ENCODE measurements at regions not wholly inside any gene's neighbourhood (a gene's known extent, or its start where the extent isn't known, plus 50 kb on each side); places are given as distances from the start of the nearest gene placed in this dataset.
"Not testable (repeated sequence)": the region's sequence is repeated elsewhere in the genome, so short reads cannot be mapped to it uniquely, and the experiment has no call there.

DNA sequence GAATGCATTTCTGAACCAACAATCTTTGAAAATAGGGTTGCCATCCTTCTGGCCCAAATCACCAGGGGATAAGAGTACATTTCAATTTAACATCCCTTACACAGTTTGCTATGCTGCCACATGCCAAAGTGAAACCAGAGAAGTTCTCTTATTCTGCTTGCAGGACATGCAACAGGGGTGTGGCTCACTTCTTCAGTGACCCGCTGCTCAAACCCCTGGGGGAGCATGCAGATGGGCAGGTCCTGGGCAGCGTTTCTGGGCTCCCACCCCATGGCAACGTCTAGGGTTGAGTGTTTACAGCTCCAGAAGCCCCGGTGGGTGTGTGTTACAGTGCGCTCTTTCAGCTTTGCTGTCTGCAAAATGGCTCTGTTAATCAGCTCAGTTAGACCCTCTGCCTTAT lies 1306.3 kb upstream of the TMEM132C start:
- Mint-ChIP-seq H3K27ac (no peak overlapping the region), H3K36me3 (no peaks in the 10 kb centered on the region), H3K9me3 (peaks cover 4% of the 10 kb centered on the region), H3K4me1 (no peaks in the 10 kb centered on the region), H3K27me3 (no peaks in the 10 kb centered on the region), H3K4me3 (no peak overlapping the region)

DNA sequence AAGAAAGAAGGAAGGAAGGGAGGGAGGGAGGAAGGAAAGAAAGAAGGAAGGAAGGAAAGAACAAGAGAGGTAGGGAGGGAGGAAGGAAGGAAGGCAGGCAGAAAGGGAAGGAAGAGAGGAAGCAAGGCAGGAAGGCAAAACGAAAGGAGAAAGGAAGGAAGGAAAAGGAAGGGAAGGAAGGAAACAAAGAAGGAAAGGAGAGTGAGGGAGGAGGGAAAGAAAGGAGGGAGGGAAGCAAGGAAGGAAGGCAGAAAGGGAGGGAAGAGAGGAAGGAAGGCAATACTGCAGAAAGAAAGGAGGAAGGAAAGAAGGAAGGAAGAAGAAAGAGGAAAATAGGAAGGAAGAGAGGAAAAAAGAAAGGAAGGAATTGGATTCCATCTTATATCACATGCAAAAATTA lies 1303.1 kb upstream of the TMEM132C start:
- Mint-ChIP-seq H3K27ac (no peak overlapping the region), H3K9me3 (no peaks in the 10 kb centered on the region), H3K36me3 (no peaks in the 10 kb centered on the region), H3K4me3 (no peak overlapping the region), H3K27me3 (no peaks in the 10 kb centered on the region), H3K4me1 (no peaks in the 10 kb centered on the region)

DNA sequence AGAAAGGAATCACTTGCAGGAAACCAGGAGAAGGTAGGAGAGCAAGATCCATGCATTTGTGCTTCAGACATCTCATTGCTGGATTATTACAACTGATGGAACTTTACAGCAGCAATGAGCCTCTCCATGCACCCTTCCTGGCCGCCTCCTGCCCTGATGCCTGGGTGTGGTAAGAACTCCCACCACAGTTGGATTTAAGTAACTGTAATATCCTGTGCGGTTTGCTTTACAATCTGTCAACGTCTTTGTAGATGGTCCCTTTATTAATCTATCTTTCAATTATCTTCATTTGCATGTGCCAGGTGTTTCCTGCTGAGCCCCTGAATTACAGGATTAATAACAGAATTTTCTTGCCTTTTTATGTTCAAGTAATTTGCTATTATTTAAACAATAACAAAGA lies 1300.5 kb upstream of the TMEM132C start:
- H3K27me3 Mint-ChIP-seq: peaks cover 2% of the 10 kb centered on the region
- no peak overlapping the region for H3K4me3 Mint-ChIP-seq
- no peaks in the 10 kb centered on the region for H3K4me1 Mint-ChIP-seq
- H3K9me3 Mint-ChIP-seq: no peaks in the 10 kb centered on the region
- H3K27ac Mint-ChIP-seq: no peak overlapping the region
- no peaks in the 10 kb centered on the region for H3K36me3 Mint-ChIP-seq

DNA sequence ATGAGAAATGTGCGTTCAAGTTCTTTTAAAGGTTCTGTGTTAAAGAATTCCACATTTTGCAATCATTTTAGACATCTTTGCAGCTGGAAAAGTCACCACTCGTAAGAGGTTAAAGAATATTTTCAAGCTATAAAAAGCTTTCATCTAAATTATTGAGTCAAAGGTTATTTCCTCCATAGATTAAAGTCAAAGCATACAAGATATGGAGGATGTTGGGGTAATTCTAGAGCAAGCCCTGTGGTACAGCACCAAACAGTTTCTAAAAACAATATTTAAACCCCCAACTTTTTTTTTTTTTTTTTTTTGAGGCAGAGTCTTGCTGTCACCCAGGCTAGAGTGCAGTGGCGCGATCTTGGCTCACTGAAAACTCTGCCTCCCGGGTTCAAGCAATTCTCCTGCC lies 1299.8 kb upstream of the TMEM132C start:
- H3K36me3 Mint-ChIP-seq: no peaks in the 10 kb centered on the region
- no peak overlapping the region for H3K27ac Mint-ChIP-seq
- H3K9me3 Mint-ChIP-seq: no peaks in the 10 kb centered on the region
- no peak overlapping the region for H3K4me3 Mint-ChIP-seq
- peaks cover 2% of the 10 kb centered on the region for H3K27me3 Mint-ChIP-seq
- no peaks in the 10 kb centered on the region for H3K4me1 Mint-ChIP-seq

DNA sequence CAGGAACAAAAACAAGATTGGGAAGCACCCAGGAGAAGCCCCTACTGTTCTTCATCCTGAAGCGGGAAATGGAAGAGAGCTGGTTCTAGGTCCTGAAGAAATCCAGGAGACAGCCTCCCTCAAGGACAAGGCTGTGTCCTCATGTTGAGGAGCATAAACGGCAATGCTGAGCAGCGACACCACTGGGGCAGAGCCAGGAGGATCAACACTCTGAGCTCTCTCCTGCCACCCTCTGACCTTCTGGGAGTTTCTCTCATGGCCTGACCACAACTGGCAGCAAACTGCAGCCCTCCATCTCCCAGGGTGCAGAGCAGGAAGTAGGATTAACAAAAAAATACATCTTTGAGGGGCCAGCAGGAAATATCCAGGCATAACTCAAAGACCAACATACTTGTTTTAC lies 1292.2 kb upstream of the TMEM132C start:
- no peak overlapping the region for H3K27ac Mint-ChIP-seq
- H3K9me3 Mint-ChIP-seq: no peaks in the 10 kb centered on the region
- no peaks in the 10 kb centered on the region for H3K4me1 Mint-ChIP-seq
- peaks cover 7% of the 10 kb centered on the region for H3K27me3 Mint-ChIP-seq
- H3K36me3 Mint-ChIP-seq: no peaks in the 10 kb centered on the region
- H3K4me3 Mint-ChIP-seq: no peak overlapping the region

DNA sequence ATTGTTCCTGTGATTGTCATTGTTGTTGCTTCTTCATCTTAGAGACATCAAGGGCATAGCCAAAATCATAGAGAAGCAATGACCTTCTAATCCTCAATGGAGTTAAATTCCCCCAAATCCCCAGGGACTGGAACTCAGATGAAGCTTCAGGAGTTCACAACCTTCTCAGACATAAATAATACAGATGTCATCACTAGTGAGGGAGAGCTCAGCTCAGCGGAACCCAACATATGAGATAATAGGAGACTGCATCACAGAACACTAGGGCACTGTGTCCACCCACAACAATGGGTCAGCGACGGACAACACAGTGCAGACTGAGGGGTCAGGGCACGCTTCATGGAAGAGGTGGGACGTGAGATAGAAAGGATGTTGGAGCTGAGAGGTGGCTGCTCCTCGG lies 1290.4 kb upstream of the TMEM132C start:
- Mint-ChIP-seq H3K9me3 (peaks cover 4% of the 10 kb centered on the region), H3K36me3 (no peaks in the 10 kb centered on the region), H3K4me1 (no peaks in the 10 kb centered on the region), H3K27ac (no peak overlapping the region), H3K4me3 (no peak overlapping the region), H3K27me3 (peaks cover 7% of the 10 kb centered on the region)

DNA sequence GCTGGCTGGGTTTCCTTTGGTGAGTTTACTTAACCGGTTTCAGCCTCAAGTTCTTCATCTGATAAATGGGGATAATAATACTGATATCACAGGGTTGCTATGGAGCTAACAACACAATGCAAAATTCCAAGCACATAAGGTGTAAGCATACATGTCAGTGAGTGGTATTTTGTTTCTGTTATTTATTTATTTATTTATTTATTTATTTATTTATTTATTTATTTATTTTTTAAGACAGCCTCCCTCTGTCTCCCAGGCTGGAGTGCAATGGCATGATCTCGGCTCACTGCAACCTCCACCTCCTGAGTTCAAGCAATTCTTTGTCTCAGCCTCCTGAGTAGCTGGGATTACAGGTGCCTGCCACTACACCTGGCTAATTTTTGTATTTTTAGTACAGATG lies 1287.4 kb upstream of the TMEM132C start:
- not testable (repeated sequence) for H3K27ac Mint-ChIP-seq, H3K9me3 Mint-ChIP-seq, H3K27me3 Mint-ChIP-seq, H3K36me3 Mint-ChIP-seq, H3K4me3 Mint-ChIP-seq, H3K4me1 Mint-ChIP-seq

DNA sequence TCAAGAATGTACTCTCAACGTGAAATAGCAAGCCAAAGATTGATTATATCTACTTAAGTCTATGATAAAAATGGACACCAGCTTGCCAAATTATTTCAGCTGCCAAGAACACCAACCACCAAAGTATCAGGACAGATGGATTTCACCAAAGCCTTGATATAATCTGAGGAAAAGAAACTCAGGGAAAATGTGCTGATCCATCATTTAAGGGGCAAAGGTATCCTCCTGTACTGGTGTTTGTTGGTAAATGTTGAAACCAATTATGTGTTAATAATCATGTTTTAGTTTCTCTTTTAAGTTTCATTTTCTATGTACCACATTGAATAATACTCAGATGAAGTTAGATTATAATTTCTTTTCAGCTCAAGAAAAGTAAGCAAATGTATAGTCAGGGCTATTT lies 1284.3 kb upstream of the TMEM132C start:
- peaks cover 4% of the 10 kb centered on the region for H3K9me3 Mint-ChIP-seq
- no peaks in the 10 kb centered on the region for H3K36me3 Mint-ChIP-seq
- H3K27ac Mint-ChIP-seq: no peak overlapping the region
- H3K4me1 Mint-ChIP-seq: no peaks in the 10 kb centered on the region
- H3K4me3 Mint-ChIP-seq: no peak overlapping the region
- H3K27me3 Mint-ChIP-seq: peaks cover 1% of the 10 kb centered on the region

DNA sequence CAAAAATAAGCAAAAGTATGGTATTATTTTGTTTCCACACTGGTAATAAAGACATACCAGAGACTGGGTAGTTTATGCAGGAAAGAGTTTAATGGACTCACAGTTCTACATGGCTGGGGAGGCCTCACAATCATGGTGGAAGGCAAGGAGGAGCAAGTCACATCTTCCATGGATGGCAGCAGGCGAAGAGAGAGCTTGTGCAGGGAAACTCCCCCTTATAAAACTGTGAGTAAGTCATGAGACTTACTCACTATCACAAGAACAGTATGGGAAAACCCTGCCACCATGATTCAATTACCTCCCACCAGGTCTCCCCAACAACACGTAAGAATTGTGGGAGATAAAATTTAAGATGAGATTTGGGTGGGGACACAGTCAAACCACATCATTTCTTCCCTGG lies 1283.2 kb upstream of the TMEM132C start:
- not testable (repeated sequence) for H3K27me3 Mint-ChIP-seq, H3K27ac Mint-ChIP-seq

DNA sequence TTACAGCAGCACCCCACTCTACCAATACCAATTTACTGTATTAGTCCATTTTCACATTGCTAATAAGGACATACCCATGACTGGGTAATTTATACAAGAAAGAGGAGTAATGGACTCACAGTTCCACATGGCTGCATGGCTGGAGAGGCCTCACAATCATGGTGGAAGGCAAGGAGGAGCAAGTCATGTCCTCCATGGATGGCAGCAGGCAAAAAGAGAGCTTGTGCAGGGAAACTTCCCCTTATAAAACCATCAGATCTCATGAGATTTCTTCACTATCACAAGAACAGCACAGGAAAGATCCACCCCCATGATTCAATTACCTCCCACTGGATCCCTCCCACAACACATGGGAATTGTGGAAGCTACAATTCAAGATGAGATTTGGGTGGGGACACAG lies 1281.3 kb upstream of the TMEM132C start:
- H3K4me1 Mint-ChIP-seq, H3K4me3 Mint-ChIP-seq, H3K9me3 Mint-ChIP-seq, H3K36me3 Mint-ChIP-seq, H3K27me3 Mint-ChIP-seq, H3K27ac Mint-ChIP-seq: not testable (repeated sequence)

More for the DNA sequence above, 1283.2 kb upstream of the TMEM132C start:
- not testable (repeated sequence) for H3K36me3 Mint-ChIP-seq, H3K9me3 Mint-ChIP-seq, H3K4me1 Mint-ChIP-seq, H3K4me3 Mint-ChIP-seq

DNA sequence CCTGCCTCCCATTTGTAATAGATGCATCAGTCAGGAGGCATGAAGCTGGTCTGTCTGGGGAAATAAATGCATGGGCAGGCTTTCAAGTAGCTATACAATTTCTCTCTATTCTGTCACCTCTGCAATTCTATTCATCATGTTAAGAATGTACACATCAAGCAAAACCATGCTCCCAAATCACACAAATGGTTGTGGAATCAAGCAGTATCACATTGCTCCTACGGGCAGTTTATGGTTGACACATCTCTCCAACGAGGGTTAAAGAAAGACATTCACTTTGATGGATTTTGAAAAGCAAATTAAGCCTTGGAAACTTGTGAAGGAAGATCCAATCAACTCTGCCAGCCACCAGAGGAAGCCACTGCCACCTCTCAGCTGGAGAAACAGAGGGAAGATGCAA lies 1277.4 kb upstream of the TMEM132C start:
- H3K36me3 Mint-ChIP-seq: no peaks in the 10 kb centered on the region
- H3K9me3 Mint-ChIP-seq: no peaks in the 10 kb centered on the region
- no peak overlapping the region for H3K4me3 Mint-ChIP-seq
- H3K4me1 Mint-ChIP-seq: no peaks in the 10 kb centered on the region
- H3K27me3 Mint-ChIP-seq: no peaks in the 10 kb centered on the region
- H3K27ac Mint-ChIP-seq: no peak overlapping the region

DNA sequence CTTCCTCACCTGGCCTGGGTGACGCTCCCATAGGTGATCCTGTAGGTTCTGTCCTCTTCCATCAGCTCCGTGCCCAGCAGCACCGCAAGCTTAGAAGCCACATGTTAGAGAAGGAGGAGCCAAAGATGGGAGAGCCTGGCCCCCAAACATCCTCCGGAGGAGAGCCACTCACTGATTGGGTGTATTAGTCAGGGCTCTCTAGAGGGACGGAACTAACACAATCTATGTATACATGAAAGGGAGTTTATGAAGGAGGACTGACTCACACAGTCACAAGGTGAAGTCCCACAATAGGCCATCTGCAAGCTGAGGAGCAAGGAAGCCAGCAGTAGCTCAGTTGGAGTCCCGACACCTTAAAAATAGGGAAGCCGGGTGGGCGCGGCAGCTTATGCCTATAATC lies 1273.1 kb upstream of the TMEM132C start:
- Mint-ChIP-seq H3K9me3 (no peaks in the 10 kb centered on the region), H3K36me3 (no peaks in the 10 kb centered on the region), H3K27me3 (no peaks in the 10 kb centered on the region), H3K27ac (no peak overlapping the region), H3K4me1 (no peaks in the 10 kb centered on the region), H3K4me3 (no peak overlapping the region)

DNA sequence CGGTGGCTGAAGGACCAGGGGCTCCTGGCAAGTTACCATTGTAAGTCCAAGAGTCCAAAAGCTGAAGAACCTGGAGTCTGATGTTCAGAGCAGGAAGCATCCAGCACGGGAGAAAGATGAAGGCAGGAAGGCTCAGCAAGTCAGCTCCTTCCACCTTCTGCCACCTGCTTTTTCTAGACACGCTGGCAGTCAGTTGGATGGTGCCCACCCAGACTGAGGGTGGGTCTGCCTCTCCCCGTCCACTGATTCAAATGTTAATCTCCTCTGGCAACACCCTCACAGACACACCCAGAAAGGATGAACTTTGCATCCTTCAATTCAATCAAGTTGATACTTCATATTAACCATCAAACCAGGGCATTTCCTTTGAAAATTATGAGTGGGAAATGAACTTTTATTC lies 1272.4 kb upstream of the TMEM132C start:
- H3K27ac Mint-ChIP-seq: no peak overlapping the region
- no peaks in the 10 kb centered on the region for H3K4me1 Mint-ChIP-seq

DNA sequence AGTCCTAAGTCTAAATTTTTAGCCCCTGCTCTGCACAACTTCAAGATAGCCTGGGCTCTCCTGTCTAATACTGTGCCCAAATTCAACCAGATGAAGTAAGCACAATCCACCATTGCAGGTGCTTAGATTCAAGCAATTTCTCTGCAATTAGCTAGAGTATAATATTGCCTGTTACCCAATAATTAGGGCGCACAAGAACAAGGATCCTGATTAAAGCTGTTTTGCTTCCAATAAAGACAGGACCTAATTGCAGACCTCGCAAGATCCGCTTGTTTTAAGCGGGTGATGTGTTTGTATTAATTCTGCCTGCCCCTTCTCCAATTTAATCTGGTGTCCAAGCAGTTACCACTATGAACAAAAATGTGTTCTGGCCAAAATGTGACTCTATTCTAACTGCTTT lies 1268.9 kb upstream of the TMEM132C start:
- Mint-ChIP-seq H3K9me3 (no peaks in the 10 kb centered on the region), H3K4me1 (no peaks in the 10 kb centered on the region), H3K4me3 (no peak overlapping the region), H3K36me3 (no peaks in the 10 kb centered on the region), H3K27ac (no peak overlapping the region), H3K27me3 (no peaks in the 10 kb centered on the region)

More for the DNA sequence above, 1272.4 kb upstream of the TMEM132C start:
- H3K36me3 Mint-ChIP-seq: no peaks in the 10 kb centered on the region
- no peaks in the 10 kb centered on the region for H3K27me3 Mint-ChIP-seq
- no peak overlapping the region for H3K4me3 Mint-ChIP-seq
- no peaks in the 10 kb centered on the region for H3K9me3 Mint-ChIP-seq

DNA sequence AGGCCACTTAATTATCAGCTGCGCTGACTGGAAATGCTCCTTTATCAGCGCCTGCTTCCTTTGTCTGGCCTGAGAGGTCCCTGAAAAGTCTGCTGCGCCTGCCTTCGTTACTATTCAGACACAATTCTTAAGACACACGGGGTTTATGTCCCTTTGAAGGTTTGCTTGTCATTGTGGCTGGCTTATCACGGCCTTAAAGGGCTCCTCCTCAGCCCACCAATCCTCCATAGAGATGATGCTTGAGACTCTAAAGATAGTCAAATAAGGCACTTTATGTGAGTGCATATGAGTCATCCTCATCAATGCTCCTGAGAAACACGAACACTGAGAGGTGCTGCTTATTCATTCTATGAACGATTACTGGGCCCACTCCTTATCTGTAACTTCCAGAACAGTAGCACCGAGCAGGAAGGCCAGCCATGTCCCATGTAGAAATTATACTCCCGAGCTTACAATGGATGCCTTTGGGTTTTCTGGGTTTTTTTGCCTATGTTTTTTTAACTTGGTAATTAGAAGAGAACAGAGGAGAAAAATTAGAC lies 1268.2 kb upstream of the TMEM132C start:
- no peaks in the 10 kb centered on the region for H3K9me3 Mint-ChIP-seq
- no peak overlapping the region for H3K4me3 Mint-ChIP-seq
- no peaks in the 10 kb centered on the region for H3K27me3 Mint-ChIP-seq
- H3K4me1 Mint-ChIP-seq: no peaks in the 10 kb centered on the region
- H3K27ac Mint-ChIP-seq: no peak overlapping the region
- no peaks in the 10 kb centered on the region for H3K36me3 Mint-ChIP-seq

DNA sequence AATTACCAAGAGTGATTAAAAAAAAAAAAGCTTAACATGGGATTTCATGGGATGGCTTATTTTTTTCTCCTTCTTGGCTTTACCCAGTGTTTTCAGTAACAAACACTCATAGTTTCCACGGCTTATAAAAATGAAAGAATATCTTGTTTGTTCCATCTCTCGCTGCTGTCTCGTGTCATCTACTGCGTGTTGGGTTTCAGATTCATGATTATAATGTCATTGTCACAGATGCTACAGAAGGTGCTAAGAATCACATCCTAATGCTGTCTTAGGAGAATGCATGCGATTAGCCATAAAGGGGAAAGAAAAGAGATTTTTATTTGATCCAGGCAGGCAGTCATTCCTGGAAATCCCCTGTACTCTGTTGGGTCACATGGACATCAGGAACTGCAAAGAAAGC lies 1267.6 kb upstream of the TMEM132C start:
- H3K36me3 Mint-ChIP-seq: no peaks in the 10 kb centered on the region
- H3K27ac Mint-ChIP-seq: no peak overlapping the region
- no peaks in the 10 kb centered on the region for H3K4me1 Mint-ChIP-seq
- H3K9me3 Mint-ChIP-seq: no peaks in the 10 kb centered on the region
- no peak overlapping the region for H3K4me3 Mint-ChIP-seq
- no peaks in the 10 kb centered on the region for H3K27me3 Mint-ChIP-seq

DNA sequence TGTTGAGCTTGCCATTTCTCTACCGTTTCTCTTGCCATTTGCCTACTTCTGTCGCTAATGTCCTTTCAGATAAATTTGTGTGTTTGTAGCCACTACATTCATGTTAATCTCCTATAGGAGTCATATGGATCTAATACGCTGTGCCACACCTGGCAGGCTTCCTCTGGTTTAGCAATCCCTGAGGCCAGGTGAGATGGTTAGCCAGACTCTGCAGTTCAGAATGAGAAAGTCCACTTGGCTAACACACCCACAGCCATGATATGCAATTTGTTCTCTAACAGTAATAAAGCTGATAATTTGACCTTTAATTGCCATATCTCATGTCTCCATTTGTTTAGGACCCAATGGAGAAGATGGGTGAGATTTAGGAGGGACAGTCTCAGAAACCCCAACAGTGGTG lies 1261.6 kb upstream of the TMEM132C start:
- Mint-ChIP-seq H3K4me3 (no peak overlapping the region), H3K9me3 (no peaks in the 10 kb centered on the region), H3K27ac (no peak overlapping the region), H3K36me3 (no peaks in the 10 kb centered on the region), H3K27me3 (no peaks in the 10 kb centered on the region), H3K4me1 (no peaks in the 10 kb centered on the region)
